ENCODE measurements at regions not wholly inside any gene's neighbourhood (a gene's known extent, or its start where the extent isn't known, plus 50 kb on each side); places are given as distances from the start of the nearest gene placed in this dataset.

GRCh38 chr11:32226480-32226879 lies 135.6 kb downstream of the RCN1 start:
- TF ChIP-seq EZH2phosphoT487 (IDR thresholded peaks at IDR 0.05; ENCODE audit: borderline replicate concordance, low read depth) (no peak), ELF1 (IDR thresholded peaks at IDR 0.05) (no peak), MEF2A (IDR thresholded peaks at IDR 0.05; ENCODE audit: borderline replicate concordance, low read depth) (no peak), CTCF (IDR thresholded peaks at IDR 0.05) (no peak), SMC3 (IDR thresholded peaks at IDR 0.05; ENCODE audit: low read depth, low read length) (no peak), FOXM1 (IDR thresholded peaks at IDR 0.05; ENCODE audit: low read depth) (no peak), EP300 (IDR thresholded peaks at IDR 0.05; ENCODE audit: borderline replicate concordance in 1 of 2, low read depth in 1 of 2, low read length in 1 of 2) (no peak), SIN3A (IDR thresholded peaks at IDR 0.05; ENCODE audit: borderline replicate concordance, low read depth, low read length) (no peak), ZBTB33 (IDR thresholded peaks at IDR 0.05; ENCODE audit: borderline replicate concordance, low read depth) (no peak), RFX5 (IDR thresholded peaks at IDR 0.05; ENCODE audit: low read length) (no peak), GABPA (IDR thresholded peaks at IDR 0.05; ENCODE audit: low read depth) (no peak), TEAD4 (IDR thresholded peaks at IDR 0.05; ENCODE audit: borderline replicate concordance, insufficient read depth) (no peak), USF1 (IDR thresholded peaks at IDR 0.05; ENCODE audit: borderline replicate concordance, low read depth) (no peak), MAX (IDR thresholded peaks at IDR 0.05; ENCODE audit: low read depth) (no peak), REST (IDR thresholded peaks at IDR 0.05; ENCODE audit: low read depth, low read length) (no peak), GATA2 (CRISPR knock-in tag; IDR thresholded peaks at IDR 0.05) (no peak), PBX3 (IDR thresholded peaks at IDR 0.05) (no peak), NFIC (IDR thresholded peaks at IDR 0.05; ENCODE audit: borderline replicate concordance) (no peak), TAF1 (IDR thresholded peaks at IDR 0.05; ENCODE audit: borderline replicate concordance, low read depth, low read length) (no peak)
- H3K4me3 ChIP-seq (ENCODE audit: low read depth in 2 of 2, low read length in 1 of 2), result no peak overlapping the region
- ChIA-PET CTCF (interaction anchor here (0.7 kb wide), 1 partner anchor 12 kb away, joined by 3 read pairs; no protein-coding TSS in a partner anchor), POLR2A (no interaction called here)
- peaks cover 0 to 2% of the 10 kb centered on the region in 2 experiments; a peak in 2 of 4 replicates for H3K4me1 ChIP-seq (ENCODE audit: control insufficient read depth in 1 of 2, insufficient read depth in 2 of 2, low read depth in 1 of 2, low read length in 1 of 2)
- H3K9ac ChIP-seq, result no peak overlapping the region
- 26% methylated on average over 5 of the region's 5 CpGs for WGBS (ENCODE audit: low lambda C conversion rate)
- H2AFZ ChIP-seq (ENCODE audit: low read depth), result no peak overlapping the region
- no peak overlapping the region for H3K27ac ChIP-seq (ENCODE audit: low read depth in 2 of 2, low read length in 1 of 2)
- no peak overlapping the region for H3K4me2 ChIP-seq
- H3K27me3 ChIP-seq (ENCODE audit: insufficient read depth), result peaks cover 7% of the 10 kb centered on the region; the same call in 1 of the 2 replicates
- H4K20me1 ChIP-seq (ENCODE audit: insufficient read depth), result no peaks in the 10 kb centered on the region
- no peaks in the 10 kb centered on the region for H3F3A ChIP-seq (replicated peaks; ENCODE audit: insufficient read depth)
- no peaks in the 10 kb centered on the region for H3K79me2 ChIP-seq (ENCODE audit: insufficient read depth)
- H3K36me3 ChIP-seq (replicated peaks in 1 of 2; ENCODE audit: control insufficient read depth in 1 of 2, insufficient read depth in 2 of 2, low read length in 1 of 2), result no peaks in the 10 kb centered on the region
- DNase-seq, result no peak
- no peaks in the 10 kb centered on the region for H3K9me2 ChIP-seq
- no peaks in the 10 kb centered on the region for H3K9me3 ChIP-seq
